Hippocampal formation (tissue), 2 donors: ENCODE measurements at regions not wholly inside any gene's neighbourhood (a gene's known extent, or its start where the extent isn't known, plus 50 kb on each side); places are given as distances from the start of the nearest gene placed in this dataset.
A peak's percentile ranks its signal among the peaks of the same experiment; 100 is the strongest.

Source experiments
- DNase-seq, 2 donors: peaks; one replicate each; lab custom pipeline; 2025; lab: John Stamatoyannopoulos, UW

GRCh38 chr1:58862728-58863385 is 79.0 kb upstream of the JUN start:
- DNase-seq = peak; percentile 25 to 79

- DNase-seq = no peak
These were observed 80.8 kb upstream of the JUN start for GRCh38 chr1:58864654-58865053.

- DNase-seq = no peak
These were observed 82.7 kb upstream of the JUN start for GRCh38 chr1:58866578-58866977.

DNA sequence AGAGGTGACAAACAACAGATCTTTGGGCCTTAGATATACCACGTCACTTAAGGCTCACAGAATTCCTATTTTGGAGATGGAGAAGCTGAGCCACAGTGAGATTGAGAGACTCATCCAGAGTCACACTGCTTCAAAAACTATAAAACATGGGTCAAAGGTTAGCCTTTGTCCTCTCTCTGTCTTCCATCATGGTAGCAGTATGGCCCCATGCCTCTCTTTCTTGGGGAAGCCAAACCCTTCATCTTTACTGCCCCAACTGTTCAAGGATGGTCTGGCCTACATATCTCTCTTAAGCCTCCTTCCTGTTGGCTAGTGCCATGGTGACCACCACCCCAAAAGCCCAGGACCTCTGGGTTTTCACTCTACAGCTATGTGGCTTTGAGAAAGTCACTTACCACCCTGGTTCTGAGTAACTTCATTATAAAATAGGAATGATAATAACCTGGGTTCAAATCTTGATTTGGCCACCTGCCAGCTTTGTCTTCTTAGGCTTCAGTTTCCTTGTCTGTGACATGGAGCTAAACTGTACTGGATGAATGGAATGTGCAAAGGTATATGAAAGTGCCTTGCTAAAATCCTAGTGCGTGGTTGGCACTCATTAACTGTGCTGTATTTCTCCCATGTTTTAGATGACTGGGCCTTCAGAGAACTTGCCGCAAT is 85.9 kb upstream of the JUN start:
- no peak for DNase-seq

- no peak for DNase-seq
These were observed 86.4 kb upstream of the JUN start for GRCh38 chr1:58870298-58870676.

DNA sequence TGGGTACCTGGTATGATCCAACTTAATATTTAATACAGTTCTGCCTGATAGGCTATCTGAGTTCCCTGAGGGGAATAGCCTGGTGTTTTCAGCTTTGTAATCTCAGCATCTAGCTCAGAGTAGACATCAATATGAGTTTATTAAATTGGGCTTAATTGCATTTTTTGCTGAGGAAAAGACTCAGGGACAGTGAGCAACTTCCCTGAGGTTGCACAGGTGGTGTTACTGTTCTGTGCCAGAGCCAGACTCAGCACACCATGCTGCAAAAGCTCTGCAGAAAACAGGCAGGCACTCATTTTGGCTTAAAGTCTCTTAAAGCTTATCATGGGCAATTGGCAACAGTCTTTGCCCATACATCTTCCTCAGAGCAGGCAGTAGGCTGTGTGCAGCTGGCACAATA is 90.5 kb upstream of the JUN start:
- DNase-seq = no peak

GRCh38 chr1:58874757-58875755 is 91.2 kb upstream of the JUN start:
- peak; percentile 66 to 68 for DNase-seq

DNA sequence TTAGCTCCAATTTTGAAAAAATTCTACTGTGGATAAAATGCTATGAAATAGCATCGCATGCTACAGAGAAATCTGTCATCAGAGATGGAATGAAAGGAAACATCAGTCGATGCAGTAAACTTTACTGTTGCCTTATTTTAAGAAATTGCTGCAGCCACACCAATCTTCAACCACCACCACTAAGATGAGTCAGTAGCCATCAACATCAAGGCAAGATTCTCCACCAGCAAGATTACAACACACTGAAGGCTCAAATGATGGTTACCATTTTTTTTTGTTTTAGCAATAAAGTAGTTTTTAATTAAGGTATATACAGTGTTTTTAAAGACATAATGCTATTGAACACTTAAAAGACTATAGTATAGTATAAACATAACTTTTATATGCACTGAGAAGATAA is 95.6 kb upstream of the JUN start:
- no peak for DNase-seq

GRCh38 chr1:58880592-58880991 is 96.7 kb upstream of the JUN start:
- no peak for DNase-seq

DNA sequence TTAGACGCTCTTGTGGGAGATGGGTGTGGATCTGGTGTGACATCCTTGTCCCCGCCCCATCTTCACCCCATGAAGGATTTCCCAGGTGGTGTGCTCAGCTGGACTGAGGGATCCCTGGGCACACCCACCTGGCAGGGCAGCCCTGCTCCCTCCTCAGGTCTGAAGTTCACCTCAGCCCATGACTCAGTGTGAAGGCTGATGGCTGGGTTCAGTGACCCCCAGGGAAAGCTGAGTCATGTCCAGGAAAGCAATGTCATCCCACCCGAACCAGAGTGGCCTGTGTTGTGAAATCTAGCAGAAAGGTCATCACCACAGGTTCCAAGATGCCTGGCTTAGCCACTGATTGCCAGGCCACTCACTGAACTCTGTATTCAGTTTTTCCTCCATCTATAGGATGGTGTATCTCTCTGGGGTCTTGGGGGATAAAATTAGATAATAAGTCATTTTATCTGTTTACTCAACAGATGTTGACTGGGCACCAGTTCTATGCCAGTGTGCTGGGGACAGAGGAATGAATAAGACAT is 97.7 kb upstream of the JUN start:
- DNase-seq = no peak

GRCh38 chr1:58882322-58882948 is 98.6 kb upstream of the JUN start:
- DNase-seq = no peak

DNA sequence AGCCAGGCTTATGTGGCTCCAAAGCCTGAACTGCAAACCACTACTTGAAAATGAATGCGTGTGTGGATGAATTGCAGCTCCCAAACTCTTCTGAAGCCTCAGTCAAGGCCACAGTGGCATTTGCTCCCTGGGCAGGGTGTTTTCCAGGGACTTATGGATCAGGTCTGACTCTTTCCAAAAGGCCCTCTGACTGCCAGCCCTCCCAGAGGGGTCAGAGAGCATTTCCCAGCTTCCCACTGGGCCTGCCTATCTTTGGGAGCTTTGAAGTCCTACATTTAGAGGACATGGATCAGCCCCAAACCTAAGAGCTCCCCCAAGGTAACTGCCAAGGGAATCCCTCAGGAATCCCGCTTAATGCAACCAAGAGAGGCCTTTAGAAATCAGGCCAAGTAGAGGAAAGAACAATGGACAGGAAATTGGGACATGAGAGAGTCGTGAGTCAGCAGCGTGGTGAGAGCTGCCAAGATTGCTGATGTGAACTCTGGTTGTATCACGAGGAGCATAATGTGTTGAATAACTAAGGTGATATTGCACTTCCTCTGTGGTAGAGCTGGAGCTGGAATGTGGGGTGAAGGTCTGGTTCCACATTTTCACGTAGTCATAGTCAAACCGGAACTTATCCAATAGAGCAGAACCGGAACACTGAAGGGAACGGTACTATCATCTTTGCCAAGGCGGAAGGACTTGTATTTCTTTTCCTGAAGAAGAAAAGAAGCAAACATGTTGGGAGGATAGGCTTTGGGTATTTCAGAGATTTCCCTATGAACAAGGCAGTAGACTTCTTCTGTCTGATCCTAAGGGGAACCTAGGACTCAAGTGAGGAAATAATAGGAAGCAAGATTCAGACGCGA is 99.4 kb upstream of the JUN start:
- DNase-seq = peak; percentile 9 to 28

DNA sequence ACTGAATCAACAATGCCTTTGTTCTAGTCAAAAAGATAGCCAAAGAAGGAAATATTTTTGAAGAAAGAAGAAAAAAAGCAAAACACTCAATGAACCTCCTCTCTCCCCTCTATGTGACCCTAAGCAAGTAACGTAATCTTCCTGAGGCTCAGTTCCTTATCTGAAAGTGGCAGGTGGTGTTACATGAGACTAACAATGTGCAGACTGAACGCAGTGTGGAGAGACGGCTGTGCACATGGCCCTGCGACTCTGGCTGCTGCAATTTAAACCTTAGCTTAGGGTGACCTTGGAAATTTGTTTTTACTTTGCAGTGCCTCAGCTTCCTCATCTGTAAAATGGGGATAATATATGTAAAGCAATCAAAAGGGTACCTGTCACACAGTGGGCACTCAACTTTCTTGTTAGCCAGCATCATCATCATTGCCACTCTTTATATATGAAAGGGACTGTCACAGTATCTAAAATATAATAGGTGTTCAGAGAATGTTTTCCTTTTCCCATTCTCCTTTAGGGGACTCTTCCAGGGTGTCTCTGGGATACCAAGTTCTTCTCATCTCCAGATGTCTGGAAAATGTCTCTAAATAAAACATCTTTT is 100.1 kb upstream of the JUN start:
- DNase-seq = no peak

DNA sequence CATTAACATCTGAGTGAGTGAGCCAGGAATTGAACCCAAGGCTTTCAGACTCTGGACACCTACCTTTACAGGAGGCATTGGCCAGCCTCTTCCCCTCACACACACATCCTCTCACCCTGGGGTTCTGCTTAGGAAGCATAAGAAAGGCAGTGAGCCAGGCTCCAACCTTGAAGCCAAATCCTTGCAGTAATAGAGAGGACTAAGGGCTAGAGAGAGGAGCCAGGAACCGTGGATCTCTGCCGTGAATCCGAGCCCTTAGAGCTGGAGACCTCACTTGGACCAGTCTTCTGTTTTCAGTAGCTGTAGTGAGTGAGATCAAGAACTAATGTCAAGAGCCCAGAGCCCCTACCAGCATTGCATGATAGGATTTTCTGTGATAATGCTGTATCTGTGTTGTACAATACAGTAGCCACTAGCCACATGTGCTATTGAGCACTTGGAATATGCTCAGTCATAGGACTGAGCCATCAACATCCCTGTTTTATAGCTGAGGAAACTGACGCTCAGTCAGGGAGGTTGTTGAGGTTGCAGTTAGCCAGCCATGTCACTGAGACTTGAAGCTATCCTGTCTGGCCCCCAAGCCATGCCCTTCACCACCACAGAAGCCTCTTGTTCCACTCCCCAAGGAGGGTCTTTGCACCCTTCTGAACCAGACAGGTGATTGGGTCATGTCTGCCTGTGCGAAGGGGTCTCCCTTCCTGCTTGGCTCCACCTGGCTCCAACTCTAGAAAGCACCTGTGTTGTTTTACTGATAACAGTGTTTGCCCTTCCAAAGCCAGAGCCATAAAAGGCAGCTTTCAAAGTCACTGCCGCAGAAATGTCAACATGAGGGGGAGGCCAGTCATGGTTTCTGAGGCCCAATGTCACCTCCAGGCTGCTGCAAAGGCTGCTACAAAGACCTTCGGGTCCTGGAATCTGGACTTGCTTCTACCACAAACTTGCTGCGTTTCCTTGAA is 101.1 kb upstream of the JUN start:
- DNase-seq = no peak

GRCh38 chr1:58885998-58886397 is 102.2 kb upstream of the JUN start:
- peak; percentile 17 to 21 for DNase-seq

- no peak for DNase-seq
These were observed 102.8 kb upstream of the JUN start for GRCh38 chr1:58886611-58887010.

DNA sequence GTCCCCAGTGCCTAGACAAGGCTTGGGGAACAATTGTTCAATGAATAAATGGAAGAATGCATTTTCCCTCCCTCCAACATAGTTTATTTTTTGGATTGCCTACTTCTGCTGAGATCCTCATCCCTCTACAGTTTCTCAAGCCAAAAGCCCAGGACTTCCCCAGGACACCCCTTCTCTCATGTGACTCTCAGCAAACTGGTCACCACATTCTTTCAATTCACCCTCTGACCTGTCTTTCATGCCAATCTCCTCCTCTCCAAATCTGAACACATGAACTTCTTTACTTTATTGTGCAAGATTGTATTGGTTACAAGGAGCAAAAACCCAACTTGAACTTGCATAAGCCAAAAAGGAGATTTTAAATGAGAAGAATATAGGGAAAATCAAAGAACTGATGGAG is 103.2 kb upstream of the JUN start:
- no peak for DNase-seq

GRCh38 chr1:58888833-58889232 is 105.0 kb upstream of the JUN start:
- DNase-seq = no peak

- DNase-seq = no peak
These were observed 106.3 kb upstream of the JUN start for GRCh38 chr1:58890113-58890512.
